ENCODE measurements at regions not wholly inside any gene's neighbourhood (a gene's known extent, or its start where the extent isn't known, plus 50 kb on each side); places are given as distances from the start of the nearest gene placed in this dataset.
"Not testable (repeated sequence)": the region's sequence is repeated elsewhere in the genome, so short reads cannot be mapped to it uniquely, and the experiment has no call there.

DNA sequence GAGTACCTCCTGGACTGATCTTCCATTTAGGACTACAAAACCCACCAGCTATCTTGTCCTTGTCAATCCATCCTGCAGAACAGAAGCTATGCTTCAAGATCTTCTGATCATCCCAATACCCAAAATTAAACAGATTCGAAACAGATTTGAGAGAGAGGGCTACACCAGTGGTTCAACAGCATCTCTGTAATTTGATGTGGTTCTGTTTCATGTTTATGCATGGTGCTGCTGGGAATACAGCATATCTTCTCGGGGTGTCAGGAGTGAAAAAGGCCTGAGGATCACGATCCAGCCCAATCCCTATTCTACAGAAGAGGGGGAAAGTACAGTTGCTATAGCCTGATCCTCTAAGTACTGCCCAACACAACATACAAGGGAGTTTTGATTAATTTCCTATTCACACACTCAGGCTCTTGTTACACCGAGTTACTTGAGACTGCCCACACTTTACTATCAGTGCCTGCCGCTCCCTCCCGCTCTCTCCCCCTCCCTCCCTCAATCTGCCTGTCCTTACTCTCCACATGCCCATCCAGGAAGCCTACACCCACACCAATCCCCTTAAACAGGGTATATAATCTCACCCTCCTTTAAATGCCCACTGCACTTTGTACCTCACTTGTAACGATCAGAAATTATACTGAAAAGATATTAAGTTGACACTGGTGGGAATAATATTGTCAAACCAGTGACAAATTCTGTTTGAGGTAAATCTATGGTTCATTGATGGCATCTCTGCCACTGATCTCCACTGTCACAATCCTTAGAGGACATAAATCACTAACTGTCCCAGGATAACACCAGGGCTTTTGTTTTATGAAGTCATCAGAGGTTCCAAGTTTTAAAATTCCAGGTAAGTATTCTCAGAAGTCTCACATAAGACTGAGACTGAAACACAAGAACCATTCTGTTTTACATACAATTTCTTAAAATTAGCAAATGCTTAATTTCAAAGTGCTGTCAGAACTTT is 89.3 kb upstream of the PLEKHM1 start:
- Mint-ChIP-seq H3K27me3 (no peaks in the 10 kb centered on the region), H3K4me1 (peaks cover 83% of the 10 kb centered on the region), H3K27ac (peak overlapping the region; percentile 100), H3K36me3 (ENCODE audit: low read depth) (peaks cover 22% of the 10 kb centered on the region), H3K4me3 (peak overlapping the region; percentile 76)
- H3K9me3 ChIP-seq (ENCODE audit: control insufficient read depth, low read length, poor library complexity, severe bottlenecking) = no peaks in the 10 kb centered on the region
- ATAC-seq = no peak
- DNase-seq = no peak

DNA sequence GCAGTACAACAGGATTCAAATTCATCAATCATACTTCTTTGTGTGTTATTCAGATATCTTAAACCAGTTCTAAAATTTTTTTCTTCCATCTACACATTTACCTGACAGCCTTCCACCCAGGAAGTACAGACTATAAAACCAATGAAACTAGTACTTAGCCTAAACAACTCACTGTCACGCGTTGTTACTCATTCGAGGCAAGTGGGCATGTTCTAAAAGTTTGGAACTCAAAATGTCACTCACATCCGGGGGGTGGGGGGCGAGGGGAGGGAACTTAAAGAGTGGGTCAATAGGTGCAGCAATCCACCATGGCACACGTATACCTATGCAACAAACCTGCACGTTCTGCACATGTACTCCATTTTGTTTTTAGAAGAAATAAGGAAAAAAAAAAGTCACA is 90.4 kb upstream of the PLEKHM1 start:
- no peak for DNase-seq
- ATAC-seq = no peak
- Mint-ChIP-seq H3K27me3 (no peaks in the 10 kb centered on the region), H3K36me3 (ENCODE audit: low read depth) (peaks cover 22% of the 10 kb centered on the region), H3K4me1 (peaks cover 75% of the 10 kb centered on the region), H3K4me3 (peak overlapping the region; percentile 3), H3K27ac (peak overlapping the region; percentile 100)
- no peaks in the 10 kb centered on the region for H3K9me3 ChIP-seq (ENCODE audit: control insufficient read depth, low read length, poor library complexity, severe bottlenecking)

DNA sequence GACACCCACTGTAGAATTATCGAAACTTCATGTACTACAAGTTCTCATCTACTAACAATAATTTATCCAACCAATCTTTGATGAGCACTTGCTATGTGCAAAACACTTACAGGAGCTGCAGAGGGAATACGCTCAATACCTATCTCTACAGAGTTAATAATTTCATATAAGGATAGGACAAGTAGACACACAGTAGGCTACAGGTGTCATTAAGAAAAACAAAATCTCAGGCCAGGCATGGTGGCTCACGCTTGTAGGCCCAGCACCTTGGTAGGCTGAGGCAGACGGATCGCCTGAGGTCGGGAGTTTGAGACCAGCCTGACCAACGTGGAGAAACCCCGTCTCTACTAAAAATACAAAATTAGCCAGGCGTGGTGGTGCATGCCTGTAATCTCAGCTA is 91.3 kb upstream of the PLEKHM1 start:
- H3K27ac Mint-ChIP-seq = peak overlapping the region; percentile 100
- no peaks in the 10 kb centered on the region for H3K27me3 Mint-ChIP-seq
- DNase-seq (no peak), ATAC-seq (no peak)
- peak overlapping the region; percentile 15 for H3K4me3 Mint-ChIP-seq
- peaks cover 19% of the 10 kb centered on the region for H3K36me3 Mint-ChIP-seq (ENCODE audit: low read depth)
- H3K4me1 Mint-ChIP-seq = peaks cover 66% of the 10 kb centered on the region
- no peaks in the 10 kb centered on the region for H3K9me3 ChIP-seq (ENCODE audit: control insufficient read depth, low read length, poor library complexity, severe bottlenecking)

DNA sequence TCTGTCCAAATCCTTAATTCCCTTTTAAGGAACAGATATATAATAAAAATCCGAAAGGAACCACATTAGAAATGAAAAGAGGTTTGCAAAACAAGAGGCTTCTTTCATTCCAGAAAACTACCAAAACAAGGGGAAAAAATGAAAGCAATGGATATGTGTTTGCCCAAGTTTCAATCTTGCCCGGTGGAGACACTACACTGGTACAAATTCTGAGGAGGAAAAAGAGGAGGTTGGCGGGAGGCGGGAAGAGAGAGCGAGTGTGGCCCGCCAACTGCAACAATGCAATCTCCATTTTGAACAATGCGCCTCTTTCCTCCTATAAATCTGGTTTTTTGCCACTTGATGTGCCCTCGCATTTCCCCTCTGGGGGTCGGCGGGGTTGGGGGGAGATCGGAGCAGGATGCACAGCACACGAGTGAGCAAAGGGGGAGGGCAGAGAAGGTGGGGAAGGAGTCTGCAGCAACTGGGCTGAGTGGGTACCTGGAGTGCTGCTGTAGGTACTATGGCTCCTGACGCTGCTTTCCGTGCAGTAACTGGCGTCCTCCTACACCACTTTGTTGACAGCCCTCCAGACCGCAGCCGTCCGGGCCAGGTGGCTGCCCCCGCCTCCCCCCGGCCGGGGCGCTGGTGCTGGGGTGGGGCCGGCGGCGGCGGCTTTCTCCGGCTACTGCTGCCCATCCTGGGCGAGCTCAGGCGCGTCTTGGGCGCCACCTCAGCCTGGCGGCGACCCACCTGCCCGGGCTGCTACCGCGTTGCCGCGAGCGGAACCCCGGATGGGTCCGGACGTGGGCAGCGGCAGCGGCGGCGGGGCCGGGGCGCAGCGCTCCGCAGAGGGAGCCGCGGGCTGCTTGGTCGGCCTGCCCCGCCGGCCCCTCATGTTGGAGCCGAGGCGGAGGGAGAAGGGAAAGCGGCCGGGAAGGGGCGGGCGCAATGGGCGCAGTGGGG is 93.8 kb upstream of the PLEKHM1 start:
- ATAC-seq (peak; percentile 63), DNase-seq (peak; percentile 59 to 73 (median 64))
- Mint-ChIP-seq H3K36me3 (ENCODE audit: low read depth) (peaks cover 15% of the 10 kb centered on the region), H3K27me3 (no peaks in the 10 kb centered on the region), H3K4me1 (peaks cover 48% of the 10 kb centered on the region), H3K4me3 (peak overlapping the region; percentile 99), H3K27ac (peak overlapping the region; percentile 100)
- no peaks in the 10 kb centered on the region for H3K9me3 ChIP-seq (ENCODE audit: control insufficient read depth, low read length, poor library complexity, severe bottlenecking)

DNA sequence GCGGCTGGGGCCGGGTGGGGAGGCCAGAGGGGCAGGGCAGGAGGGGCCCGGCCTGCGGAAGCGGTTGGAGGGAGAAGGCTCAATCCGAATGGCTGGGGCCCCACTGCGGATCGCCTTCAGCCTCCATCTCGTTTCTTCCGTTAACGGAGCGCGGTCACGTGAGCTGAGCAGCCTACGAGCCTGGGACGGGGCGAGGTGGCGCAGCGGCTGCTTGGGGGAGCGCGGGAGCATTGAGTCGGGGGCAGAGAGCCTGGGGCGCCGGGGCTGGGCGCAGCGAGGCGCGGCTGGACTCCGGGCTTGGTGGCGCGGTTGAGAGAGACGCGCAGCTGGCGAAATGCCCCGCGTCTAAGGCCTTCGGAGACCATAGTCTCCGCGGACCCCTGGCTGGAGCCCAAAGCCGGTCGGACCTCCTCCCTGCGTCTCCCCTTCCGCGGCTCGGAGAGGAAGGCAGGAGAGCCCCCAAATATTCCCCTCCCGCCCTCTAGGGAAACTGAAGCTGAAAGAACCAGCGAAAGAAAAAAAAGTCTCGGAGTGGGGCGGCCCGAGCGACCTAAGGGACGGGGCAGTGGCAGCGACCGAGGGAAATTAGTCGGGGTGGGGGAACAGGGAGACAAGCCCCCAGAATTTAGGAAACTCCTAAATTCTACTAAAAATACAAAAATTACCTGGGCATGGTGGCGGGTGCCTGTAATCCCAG is 94.7 kb upstream of the PLEKHM1 start:
- peaks cover 40% of the 10 kb centered on the region for H3K4me1 Mint-ChIP-seq
- H3K36me3 Mint-ChIP-seq (ENCODE audit: low read depth); H3K27me3 Mint-ChIP-seq; H3K9me3 ChIP-seq (ENCODE audit: control insufficient read depth, low read length, poor library complexity, severe bottlenecking): not testable (repeated sequence)
- H3K4me3 Mint-ChIP-seq = peak overlapping the region; percentile 99
- H3K27ac Mint-ChIP-seq = peak overlapping the region; percentile 100
- peak; percentile 77 for ATAC-seq
- peak; percentile 70 to 86 (median 78) for DNase-seq

DNA sequence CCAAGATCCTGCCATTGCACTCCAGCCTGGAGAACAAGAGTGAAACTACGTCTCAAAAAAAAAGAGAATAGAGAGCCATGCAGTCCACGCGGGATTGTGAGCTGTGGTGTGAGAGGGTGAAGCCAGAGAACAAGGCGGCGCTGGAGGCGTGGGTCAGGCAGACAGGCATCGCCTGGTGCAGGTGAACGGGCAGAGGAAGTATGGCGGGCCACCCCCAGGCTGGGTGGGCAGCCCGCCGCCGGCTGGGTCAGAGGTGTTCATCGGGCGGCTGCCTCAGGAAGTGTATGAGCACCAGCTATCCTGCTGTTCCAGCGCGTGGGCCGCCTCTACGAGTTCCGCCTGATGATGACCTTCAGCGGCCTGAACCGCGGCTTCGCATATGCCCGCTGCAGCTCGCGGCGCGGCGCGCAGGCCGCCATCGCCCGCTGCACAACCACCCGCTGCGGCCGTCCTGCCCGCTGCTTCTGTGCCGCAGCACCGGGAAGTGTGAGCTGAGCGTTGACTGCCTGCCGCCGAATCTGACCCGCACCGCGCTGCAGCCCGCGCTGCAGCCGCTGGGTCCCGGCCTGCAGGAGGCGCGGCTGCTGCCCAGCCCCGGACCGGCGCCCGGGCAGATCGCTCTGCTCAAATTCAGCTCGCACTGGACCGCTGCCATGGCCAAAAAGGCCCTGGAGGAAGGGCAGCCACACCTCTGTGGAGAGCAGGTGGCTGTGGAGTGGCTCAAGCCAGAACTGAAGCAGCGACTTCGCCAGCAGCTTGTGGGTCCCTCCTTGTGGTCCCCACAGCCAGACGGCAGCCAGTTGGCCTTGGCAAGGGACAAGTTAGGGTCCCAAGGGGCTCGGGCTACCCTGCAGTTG is 95.5 kb upstream of the PLEKHM1 start:
- DNase-seq (peak in 1 of 3 donors; percentile 25), ATAC-seq (peak; percentile 1)
- not testable (repeated sequence) for H3K9me3 ChIP-seq (ENCODE audit: control insufficient read depth, low read length, poor library complexity, severe bottlenecking); H3K36me3 Mint-ChIP-seq (ENCODE audit: low read depth); H3K27me3 Mint-ChIP-seq
- Mint-ChIP-seq H3K4me1 (peaks cover 35% of the 10 kb centered on the region), H3K27ac (peak overlapping the region; percentile 100), H3K4me3 (peak overlapping the region; percentile 99)

DNA sequence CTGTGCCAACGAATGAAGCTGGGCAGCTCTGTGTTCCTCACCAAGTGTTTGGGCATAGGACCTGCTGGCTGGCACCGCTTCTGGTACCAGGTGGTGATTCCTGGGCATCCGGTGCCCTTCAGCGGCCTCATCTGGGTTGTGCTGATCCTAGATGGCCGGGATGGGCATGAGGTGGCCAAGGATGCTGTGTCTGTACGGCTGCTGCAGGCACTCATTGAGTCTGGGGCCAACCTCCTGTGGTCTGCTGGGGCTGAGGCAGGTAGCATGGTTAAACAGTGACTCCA is 96.1 kb upstream of the PLEKHM1 start:
- H3K9me3 ChIP-seq (ENCODE audit: control insufficient read depth, low read length, poor library complexity, severe bottlenecking); H3K4me3 Mint-ChIP-seq; H3K27ac Mint-ChIP-seq; ATAC-seq; DNase-seq; H3K27me3 Mint-ChIP-seq; H3K36me3 Mint-ChIP-seq (ENCODE audit: low read depth): not testable (repeated sequence)
- peaks cover 30% of the 10 kb centered on the region for H3K4me1 Mint-ChIP-seq

DNA sequence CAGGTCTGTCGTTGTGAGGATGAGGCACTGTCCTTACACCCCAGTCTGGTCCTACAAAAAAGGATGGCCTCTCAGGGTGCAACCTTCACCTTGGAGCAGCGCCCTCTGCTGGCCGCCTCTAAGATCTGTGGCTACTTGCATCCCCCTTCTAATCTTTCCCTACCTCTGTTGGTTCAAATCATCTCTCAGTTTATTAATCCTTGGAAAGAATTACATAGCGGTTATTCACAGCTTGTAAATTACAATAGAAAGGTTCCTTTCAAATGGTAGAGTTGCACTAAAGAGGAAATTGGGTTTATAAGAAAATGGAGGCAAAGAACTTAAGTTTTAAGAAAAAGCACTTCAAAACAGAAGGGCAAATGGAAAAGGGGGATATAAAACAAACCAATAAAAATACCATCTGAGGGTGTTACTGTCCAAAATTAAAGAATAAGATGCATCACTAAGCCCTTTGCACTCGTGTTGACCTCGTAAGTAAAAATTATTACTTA is 102.0 kb upstream of the PLEKHM1 start:
- H3K4me3 Mint-ChIP-seq; H3K27me3 Mint-ChIP-seq; H3K9me3 ChIP-seq (ENCODE audit: control insufficient read depth, low read length, poor library complexity, severe bottlenecking); H3K27ac Mint-ChIP-seq; H3K36me3 Mint-ChIP-seq (ENCODE audit: low read depth); H3K4me1 Mint-ChIP-seq: not testable (repeated sequence)
- peak; percentile 94 for ATAC-seq
- peak; percentile 50 to 68 (median 65) for DNase-seq

DNA sequence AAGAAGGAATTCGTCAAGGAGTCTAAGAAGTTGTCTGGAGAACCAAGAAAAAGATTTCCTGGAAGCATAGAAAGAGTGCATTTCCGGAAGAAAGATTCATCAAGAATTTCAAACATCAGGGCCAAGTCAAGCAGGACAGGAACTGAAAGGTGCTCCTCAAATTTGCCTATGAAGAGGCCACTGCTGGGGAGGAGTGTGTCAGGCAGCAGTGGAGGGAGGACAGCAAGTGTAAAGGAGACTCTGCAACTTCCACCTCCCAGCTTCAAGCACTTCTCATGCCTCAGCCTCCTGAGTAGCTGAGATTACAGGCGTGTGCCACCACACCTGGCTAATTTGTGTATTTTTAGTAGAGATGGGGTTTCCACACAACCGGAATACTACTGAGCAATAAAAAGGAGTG is 105.8 kb upstream of the PLEKHM1 start:
- H3K9me3 ChIP-seq (ENCODE audit: control insufficient read depth, low read length, poor library complexity, severe bottlenecking); DNase-seq; H3K27me3 Mint-ChIP-seq; H3K4me1 Mint-ChIP-seq; H3K4me3 Mint-ChIP-seq; ATAC-seq; H3K27ac Mint-ChIP-seq; H3K36me3 Mint-ChIP-seq (ENCODE audit: low read depth): not testable (repeated sequence)

DNA sequence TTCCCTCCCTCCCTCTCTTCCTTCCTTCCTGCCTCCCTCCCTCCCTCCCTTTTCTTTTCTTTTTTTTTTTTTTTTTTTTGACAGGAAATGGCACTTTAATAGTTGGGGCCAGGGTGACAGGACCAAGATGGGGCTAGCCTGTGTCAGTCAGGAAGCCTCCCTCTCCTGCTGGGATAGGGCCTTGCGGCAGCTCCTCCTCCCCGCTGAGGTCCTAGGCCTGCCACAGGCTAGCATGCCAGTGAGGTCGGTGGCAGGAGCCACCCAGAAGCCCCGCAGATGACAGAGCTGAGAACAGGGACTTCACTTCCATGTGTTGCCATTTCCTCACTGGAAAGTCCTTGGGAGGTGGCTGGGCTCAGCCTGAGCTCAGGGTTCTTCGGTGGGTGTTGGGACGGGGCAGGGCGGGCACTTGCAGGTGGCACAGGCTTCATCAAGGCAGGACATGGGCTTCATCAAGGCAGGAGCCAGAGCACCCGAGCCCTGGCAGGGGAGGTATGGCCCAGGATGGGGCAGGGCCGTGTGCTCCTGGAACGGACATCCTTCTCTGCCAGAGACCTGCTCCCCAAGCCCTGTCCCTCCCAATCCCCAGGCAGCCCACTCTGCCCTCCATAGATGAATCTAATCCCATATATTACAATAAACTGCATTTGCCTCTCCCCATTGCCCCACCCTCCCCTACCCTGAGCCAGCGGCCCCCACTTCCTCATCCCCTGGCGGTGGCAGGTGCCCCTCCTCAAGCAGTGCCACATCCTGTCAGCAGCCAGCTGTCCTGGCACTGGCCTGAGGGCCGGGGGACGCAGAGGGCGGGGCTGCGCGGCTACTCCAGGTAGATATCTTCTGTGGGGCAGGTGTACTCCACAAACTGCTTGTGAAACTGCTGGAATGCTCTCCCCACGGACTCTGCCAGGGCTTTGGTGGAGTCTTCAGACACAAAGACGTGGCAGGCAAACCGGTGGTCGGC is 109.8 kb upstream of the PLEKHM1 start:
- not testable (repeated sequence) for H3K36me3 Mint-ChIP-seq (ENCODE audit: low read depth); H3K27me3 Mint-ChIP-seq; H3K4me1 Mint-ChIP-seq; H3K9me3 ChIP-seq (ENCODE audit: control insufficient read depth, low read length, poor library complexity, severe bottlenecking); H3K4me3 Mint-ChIP-seq; DNase-seq; H3K27ac Mint-ChIP-seq
- ATAC-seq = peak; percentile 63

DNA sequence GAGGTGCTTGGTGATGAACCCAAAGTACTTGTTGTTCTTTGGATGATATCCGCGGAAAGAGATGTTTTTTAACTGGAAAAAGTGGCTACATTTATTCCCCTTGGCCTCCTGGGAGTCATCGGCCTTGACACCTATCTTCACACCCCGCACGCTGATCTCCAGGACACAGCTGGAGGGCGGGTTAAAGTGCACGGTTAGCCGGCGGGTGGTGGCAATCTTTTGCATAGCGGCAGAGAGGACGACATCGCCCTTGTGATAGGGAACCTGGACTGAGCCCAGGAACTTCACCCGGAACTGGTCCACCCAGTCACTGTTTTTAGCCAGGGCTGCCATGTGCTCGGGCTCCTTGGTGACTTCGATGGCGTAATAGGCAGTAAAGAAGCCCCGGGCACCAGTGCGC is 110.5 kb upstream of the PLEKHM1 start:
- not testable (repeated sequence) for H3K4me3 Mint-ChIP-seq; H3K27me3 Mint-ChIP-seq; ATAC-seq; H3K36me3 Mint-ChIP-seq (ENCODE audit: low read depth); H3K9me3 ChIP-seq (ENCODE audit: control insufficient read depth, low read length, poor library complexity, severe bottlenecking); H3K27ac Mint-ChIP-seq; H3K4me1 Mint-ChIP-seq; DNase-seq
